Anterior cingulate cortex (tissue), 58 donors: ENCODE measurements at regions not wholly inside any gene's neighbourhood (a gene's known extent, or its start where the extent isn't known, plus 50 kb on each side); places are given as distances from the start of the nearest gene placed in this dataset.

Experiments
- DNase-seq, 58 donors: peaks; one replicate each; lab custom pipeline; 2025; lab: John Stamatoyannopoulos, UW

DNA sequence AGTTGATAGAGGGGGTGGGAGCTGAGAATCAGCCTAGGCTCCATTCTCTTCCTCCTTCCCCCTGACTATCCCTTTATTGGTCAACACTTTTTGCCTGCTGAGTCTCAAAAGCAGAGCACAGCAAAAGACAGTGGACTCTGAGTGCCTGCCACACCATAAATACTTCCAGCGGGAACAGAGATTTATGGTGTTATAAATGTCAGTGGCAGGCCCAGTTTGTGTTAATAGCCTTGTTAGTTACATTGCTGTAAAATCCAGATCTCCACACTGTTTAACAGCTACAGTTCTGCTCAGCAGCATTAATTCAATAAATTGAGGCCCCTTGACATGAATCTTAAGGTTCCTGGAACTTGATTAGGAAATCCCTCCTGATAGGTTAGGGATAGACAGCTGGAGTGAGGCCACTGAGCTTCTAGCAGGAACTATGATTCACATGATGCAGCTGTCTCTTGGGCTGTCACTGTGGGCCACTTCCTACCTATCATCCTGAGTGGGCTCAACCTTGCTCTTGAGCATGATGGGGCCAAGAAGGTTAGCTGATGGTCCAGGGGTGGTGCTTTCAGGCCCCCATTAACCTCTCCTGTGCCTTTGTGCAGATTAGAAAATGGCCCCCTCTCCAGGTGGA is 295.2 kb upstream of the SRRM4 start:
- DNase-seq = no peak

DNA sequence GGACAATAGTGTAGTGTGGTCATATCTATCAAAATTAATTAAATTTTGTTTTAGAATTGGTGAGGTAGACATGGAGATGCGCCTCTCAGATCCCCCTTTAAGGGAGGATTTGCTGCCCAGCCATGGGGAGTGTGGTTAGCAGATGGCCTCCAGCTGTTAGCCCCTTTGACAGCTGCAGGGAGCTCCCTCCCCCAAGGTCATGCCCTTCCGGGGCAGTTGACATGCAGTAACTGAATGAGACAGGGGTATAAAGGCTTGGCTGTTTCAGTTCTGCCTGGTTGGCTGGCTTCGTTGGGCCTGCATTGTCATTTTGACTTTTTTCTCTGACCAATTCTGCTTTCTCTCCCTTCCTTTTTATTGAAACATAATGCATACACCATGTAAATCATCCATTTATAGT is 291.5 kb upstream of the SRRM4 start:
- DNase-seq = no peak

DNA sequence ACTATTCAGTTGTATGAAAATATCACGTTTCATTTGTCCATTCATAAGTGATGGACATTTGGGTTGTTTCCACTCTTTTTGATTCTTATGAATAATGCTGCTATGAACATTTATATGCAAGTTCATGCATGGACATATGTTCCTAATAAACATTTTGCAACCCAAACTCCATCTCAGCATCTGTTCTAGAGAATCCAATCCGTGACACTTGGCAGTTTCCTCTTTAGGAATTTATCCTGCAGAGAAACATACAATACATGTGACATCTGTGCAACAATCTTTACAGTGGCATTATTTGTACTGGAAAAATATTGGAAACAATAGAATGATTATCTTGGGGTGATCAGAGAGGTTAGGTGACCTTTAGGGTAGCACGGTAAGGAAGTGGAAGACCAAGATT is 290.8 kb upstream of the SRRM4 start:
- no peak for DNase-seq

DNA sequence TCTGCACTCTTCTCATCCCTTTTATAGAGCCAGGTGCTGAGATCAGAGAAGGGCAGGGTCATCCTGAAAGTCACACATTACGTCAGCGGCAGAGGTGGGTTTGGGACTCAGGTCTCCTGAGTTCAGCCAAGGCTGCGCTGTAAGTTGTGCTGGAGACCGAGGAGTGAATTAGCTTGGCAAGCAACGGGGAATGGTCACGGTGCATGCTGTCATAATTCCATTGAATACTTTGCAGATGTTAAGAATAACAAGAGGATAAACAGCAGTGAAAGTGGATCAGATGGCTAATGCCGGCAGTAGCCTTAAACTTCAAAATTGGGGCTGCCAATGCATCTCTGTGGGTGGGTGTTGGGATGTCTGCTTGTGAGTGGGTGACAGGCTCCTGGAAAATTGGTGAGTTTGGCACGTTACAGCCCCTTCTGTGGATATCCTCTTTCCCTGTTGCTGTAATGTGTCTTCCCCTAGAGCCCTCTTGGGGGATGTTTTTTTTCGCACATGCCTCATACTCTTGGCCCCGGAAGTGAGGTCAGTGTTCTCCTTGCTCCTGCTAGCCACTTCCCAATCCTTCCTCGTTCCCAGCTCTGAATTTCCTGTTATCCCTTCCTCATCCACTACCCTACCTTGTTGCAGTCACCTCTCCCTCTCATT is 287.1 kb upstream of the SRRM4 start:
- peak in 2 of 58 donors; percentile 4 to 10 for DNase-seq

DNA sequence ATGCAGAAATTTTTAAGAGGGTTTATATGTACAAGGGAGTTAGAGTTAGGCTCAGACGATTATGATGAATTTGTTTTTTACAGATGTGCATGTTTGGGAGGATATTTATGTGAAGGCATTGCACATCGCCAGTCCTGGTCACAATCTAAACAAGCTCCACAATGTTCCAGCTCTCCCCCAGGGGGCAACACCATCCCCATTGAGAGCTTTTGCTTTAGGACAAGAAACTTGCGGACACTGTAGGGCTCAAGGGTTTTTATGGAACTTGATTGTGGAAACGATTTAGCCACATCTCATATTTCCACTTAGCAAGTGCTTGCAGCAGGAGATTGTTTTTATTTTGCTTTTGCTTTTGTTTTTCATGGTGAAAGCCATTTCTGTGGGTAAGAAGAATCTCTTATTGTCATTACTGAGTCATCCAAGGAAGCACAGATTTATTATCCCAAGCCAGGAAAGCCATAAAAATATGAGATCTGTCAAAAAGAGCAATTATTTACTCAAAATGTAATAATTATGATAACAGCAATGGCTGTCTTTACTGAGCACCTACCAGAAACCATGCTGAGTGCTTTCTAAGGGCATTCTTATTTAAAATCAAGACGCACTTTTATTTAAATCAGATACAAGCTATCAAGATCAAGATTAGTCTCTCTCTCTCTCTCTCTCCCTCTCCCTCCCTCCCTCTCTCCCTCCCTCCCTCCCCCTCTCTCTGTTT is 276.7 kb upstream of the SRRM4 start:
- no peak for DNase-seq

DNA sequence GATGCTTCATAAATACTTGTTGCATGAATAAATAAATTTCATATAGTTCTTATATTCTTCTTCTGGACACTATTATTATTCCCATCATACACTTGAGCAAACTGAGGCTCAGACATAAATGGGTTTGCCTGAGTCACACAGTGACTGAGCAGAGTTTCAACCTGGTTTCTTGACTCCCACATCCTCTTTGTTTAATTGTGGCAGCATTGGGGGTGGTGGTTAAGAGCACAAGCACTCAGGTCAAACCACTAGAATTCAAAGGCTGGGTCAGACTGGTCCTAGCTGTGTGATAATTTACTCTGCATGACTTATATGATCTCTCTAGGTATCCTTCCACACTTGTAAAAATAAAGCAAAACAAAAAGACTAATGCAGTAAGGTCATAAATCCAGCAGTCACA is 274.9 kb upstream of the SRRM4 start:
- DNase-seq = no peak

DNA sequence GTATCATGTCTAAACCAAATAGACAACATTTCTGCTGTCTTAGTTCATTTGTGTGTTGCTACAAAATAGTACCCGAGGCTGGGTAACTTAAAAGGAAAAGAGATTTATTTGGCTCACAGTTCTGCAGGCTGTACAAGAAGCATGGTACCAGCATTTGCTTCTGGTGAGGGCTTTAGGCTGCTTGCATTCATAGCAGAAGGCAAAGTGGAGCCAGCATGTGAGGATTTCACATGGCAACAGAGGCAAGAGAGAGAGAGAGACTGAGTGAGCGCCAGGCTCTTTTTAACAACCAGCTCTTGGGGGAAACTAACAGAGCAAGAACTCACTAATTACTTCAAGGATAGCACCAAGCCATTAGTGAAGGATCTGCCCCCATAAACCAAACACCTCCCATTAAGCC is 271.4 kb upstream of the SRRM4 start:
- peak in 7 of 58 donors; percentile 0 to 14 (median 2) for DNase-seq

DNA sequence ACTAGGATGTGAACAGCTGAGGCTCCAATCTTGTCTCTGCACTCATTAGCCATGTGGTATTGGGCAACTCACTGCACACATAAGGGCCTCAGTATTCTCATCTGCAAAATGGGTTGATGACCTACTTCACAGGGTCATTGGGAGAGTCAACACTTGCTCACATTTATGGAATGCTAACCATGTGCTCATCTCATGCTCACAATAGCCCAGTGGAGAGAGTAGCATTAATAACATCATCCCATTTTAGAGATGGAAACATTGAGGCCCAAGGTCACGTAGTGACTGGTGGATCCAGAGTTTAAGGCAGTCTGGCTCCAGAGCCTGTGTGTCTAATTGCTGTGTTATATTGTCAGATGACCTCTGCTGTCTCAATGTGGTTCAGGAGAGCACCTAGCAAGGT is 270.2 kb upstream of the SRRM4 start:
- DNase-seq = no peak

DNA sequence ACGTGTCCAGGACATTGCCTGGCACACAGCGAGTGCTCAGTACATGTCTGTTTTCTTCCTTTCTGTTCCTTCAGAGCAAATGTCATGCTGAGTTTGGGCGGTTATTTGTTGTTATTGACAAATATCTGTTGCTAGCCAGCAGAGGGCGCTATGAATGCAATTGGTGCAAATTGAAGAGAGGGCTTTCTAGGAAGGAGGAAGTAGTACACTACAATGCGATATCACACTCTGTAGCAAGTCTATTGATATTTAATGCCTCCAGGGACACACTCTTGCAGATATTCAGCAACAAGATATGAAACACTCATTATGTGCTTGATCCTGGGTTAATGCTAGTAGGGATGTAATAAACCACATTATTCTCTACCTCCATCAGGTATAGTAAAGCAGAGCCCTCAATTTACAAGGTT is 267.3 kb upstream of the SRRM4 start:
- DNase-seq = peak in 28 of 58 donors; percentile 1 to 45 (median 8)

DNA sequence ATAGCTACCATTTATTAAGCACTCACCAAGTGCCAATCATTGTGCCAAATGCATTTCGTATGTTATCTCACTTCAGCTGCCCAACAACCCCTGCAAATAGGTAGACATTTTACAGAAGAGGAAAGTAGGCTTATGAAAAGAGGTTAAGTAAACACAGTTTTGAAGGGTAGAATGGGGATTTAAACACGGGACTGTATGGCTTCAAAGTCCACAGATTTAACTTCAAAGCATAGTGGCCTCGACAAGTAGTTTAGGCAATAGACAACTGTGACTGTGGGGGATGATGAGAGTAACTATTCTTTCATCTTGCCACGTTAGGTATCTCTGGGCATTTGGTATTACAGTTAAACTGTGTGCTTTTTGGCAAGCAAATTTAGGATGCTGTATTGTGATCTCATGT is 266.8 kb upstream of the SRRM4 start:
- DNase-seq = no peak

DNA sequence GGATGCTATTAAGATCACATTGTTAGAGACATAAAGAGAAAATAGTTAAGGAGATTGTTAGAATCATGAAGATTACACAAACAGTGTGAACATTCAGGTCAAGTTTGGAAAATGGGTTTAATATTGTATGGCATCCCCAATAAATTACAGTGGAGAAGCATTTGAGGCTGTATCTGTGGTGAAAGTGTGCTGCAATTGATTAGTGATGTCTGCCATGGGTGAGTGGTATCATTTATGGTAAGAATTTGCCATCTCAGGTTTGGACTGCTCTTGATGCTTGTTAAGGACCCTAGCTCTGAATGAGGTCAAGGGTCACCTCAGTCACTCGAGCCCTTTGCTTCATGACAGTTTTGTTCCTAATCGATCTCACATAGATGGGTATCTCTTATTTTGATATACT is 265.7 kb upstream of the SRRM4 start:
- DNase-seq = no peak

DNA sequence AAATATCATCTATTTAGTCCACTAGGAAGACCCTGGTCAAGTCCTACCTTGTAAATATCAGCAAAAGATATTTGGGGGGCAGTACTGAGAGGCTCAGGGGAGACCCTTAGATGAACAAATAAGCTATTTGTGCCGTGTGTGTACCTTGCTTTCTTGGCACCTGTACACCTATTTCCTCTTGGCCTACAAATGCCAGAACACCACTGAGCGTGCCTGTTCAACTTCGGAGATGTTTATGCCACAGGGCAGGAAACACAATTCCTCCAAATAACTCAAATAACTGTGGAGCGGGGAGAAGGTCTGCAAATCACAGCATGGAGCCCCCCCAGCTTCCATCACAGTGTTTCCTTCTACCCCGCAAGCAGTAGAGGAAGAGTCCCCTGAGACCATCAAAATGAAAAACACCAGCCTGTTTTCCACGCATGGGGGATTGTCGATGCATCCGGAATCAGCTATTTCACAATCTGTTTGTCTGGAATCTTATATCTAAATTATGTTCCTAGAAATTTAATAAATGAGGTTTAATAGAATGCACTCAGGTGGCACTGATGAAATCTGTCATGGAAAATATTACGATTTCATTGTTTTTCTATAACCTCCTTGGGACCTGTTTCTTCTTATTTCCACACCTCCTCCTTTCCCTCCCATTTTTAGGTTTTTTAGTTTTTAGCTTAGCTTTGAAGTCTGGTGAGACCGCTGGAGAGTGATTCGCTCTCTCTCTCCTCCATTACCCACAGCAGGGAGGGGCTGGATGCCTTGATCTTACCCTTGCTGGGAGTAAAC is 254.0 kb upstream of the SRRM4 start:
- no peak for DNase-seq

DNA sequence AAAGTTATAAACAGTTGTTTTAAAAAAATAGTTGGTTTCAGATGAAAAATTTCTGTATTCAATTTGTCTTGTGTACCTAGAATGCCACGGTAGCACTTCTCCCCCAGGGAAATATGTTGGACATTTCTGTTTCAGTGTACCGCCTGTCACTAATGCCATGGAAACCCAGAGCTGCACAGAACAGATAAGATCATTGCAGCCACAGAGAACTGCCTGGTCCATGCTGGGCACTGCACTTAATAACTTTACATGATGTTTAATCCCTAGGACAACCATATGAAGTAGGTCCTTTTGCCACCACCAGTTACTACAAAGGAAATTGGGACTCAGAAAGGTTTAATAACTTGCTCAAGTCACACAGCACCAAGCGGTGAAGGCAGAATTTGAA is 253.4 kb upstream of the SRRM4 start:
- DNase-seq = no peak

DNA sequence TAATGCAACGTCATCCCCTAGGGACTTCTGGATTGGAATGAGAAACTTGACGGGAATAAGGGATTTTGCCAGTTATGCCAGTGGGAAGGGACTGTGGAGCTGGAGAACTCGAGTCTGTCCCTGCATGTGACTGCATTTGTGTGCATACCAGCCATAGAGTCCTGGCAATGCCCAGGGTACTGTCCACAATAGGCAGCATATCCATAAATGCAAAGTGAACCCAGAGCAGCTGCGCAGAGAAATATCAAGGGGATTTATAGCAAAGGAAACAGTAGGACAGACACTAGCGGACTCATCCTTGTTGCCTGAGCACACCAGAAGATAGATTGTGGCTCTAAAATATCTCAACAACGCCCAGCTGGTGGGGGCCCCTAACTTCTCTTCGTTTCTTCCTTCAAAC is 247.1 kb upstream of the SRRM4 start:
- no peak for DNase-seq

DNA sequence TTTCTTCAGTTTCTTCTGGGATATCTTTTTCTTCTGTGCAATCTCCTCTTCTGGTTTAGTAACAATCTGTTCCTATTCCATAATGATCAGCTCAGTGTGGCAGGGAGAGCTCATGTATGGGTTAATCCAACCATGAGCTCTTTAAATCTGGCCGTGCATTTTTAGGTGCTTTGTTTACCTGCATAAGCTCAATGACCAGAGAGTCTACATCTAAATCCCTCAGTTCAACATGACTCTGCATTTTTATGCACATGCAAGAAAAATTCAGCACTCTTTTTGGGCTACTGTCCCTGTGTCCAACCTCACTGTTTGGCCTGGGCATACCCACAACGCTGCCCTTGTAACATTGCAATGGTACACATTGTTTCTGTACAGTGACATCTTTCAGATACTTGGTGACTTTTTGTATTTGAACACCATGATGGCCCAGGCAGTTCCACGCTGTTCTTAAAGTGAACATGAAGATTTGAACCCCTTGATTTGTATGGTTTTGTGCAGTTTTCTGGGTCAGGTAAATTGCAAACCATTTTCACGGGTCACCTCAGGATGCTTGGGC is 243.3 kb upstream of the SRRM4 start:
- DNase-seq = no peak

DNA sequence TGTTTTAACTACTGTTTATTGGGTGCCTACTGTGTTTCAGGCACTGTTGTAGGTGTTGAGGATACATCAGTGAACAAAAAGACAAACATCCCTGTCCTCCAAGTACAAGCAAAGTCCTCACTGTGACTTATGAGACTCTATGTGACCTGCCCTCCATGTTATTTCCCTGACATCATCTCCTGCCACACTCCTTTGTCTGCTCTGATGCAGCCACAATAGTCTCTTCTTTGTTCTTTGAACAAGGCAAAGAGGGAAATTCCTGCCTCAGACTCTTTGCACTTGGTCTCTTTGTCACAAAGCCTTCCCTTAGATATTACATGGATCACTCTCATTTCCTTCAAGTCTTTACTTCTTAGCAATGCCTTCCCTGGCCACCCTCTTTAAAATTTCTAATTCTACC is 240.1 kb upstream of the SRRM4 start:
- peak in 9 of 58 donors; percentile 2 to 70 (median 25) for DNase-seq

DNA sequence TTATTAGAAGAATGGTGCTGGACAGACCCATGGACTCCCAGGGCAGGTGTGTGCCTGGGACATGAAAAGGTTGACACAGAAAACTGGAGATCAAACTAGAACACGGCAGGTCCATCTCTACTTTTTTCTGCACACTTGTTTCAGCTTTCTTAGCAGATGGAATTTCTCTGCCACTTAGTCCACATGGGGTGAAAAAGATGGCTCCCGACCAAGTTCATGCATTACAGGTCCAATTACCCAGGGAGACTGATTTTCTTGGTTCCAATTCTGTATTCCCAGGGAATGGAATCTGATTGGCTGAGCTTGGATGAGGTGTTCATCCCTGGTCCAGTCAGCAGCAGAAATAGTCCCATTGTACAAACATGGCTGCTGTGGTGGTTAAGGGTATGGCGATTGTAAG is 238.9 kb upstream of the SRRM4 start:
- no peak for DNase-seq

DNA sequence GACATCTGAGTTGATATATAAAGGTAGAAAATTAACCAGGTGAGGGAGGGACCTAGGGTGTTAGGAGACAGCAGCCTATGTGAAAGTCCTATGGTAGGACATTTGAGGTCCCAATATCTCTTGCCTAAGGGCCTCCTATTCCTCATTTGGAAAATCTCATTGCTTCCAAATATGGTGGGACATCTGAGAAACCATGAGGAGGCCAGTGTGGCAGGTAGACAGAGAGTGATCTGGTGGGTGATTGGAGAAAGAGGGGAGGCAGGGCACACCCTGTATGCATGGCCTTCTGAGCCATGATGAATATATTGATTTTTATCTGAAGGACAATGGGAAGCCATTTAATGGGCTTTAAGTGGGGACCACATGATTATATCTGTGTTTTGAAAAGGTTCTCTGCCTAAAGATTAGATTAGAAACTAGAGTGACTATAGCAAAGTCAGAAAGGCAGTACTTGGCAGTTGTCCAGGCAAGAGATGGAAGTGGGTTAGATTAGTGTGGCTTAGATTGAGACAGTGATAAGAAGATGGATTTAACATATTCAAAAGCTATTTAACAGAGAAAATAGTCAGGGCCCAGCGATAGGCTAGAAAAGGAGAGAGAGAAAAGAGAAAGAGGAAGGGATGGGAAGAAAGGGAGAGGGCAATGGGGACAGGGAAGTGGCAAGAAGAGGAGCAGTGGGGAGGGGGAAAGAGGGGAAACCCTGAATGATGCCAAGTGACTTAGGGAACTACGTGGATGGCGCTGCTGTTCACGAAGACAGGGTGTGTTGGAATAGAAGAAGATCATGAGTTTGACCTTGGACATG is 237.2 kb upstream of the SRRM4 start:
- DNase-seq = no peak

DNA sequence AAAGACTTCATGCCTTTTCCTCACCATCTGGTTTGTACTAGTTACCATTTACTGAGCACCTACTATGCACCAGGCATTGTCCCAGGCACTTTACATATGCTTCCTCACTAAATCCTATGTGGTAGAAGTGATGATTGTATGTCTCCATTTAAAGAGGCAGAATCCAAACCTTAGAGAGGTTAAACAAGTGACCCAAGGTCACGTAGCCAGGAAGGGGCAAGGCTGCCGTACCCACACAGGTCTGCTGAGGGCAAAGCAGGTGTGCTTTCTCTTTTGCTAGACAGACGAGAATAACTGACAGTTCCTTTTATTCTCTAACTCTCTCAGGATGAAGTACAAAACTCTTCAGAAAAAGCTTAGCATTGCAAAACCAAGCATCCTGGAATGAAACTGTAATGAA is 235.2 kb upstream of the SRRM4 start:
- DNase-seq = no peak

DNA sequence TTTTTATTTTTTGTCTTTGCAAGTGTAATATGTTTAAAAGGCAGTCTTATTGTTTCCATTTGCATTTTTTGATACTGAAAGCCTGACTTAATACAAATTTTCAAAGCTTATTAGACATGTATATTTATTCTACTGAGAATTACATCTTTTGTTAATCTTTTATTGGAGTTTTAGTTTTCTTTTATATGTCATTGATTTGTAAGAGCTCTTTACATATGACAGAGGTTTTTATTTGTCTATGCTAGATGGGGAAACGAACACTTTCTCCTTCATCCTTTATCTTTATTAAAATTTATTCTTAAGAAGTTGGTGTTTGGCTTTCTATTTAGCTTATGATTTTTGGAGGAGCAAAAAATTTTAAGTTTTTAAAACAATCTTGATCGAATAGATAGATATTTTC is 234.4 kb upstream of the SRRM4 start:
- DNase-seq = no peak
